ENCODE measurements at regions not wholly inside any gene's neighbourhood (a gene's known extent, or its start where the extent isn't known, plus 50 kb on each side); places are given as distances from the start of the nearest gene placed in this dataset.

DNA sequence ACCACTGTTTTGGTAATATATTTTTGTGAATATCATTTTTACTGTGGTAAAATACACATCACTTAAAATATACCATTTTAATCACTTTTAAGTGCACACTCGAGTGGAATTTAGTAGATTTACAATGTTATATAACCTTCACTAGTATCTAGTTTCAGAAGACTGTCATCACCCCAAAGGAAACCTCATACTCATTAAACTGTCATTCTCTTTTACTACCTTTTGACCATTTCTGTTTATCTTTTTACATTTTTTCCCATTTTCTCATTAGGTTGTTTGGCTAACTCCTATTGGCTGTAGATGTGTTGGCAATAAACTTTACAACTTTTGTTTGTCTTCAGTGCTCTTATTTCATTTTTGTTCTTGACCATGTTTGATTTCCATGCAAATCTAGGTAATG is 1168.3 kb upstream of the PCDH7 start:
- DNase-seq = no peak
- intact Hi-C loops (cut with micrococcal nuclease) = no loop called here

DNA sequence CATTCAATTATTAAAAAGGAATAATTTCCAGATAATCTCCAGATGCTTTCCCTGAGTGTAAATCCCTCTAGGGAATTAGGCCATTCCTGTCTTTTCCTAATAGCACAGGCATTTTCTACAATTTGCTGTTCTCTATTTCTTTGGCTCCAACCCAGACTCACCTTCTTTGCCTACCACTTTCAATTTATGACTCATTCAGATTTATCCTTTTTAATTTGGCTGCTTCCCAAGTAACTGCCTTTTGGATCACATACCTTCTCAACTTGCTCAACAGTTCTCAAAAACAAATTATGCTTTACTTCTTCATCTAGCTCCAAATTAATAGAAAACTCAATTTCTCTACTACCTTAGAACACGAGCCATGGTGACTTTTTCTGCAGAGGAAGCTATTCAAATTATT is 1166.3 kb upstream of the PCDH7 start:
- H3K4me1 Mint-ChIP-seq = no peaks in the 10 kb centered on the region
- Histone ChIP-seq H4K20me1 (ENCODE audit: insufficient read depth, low read length) (no peaks in the 10 kb centered on the region), H2AFZ (ENCODE audit: insufficient read depth, low read depth, low read length, poor library complexity, severe bottlenecking) (no peak overlapping the region), H3K4me3 (replicated peaks in 1 of 3; ENCODE audit: low read depth in 2 of 3, low read length in 3 of 3) (no peak overlapping the region), H3K4me2 (replicated peaks; ENCODE audit: extremely low read depth, low read length, poor library complexity, severe bottlenecking) (no peak overlapping the region), H3K27me3 (ENCODE audit: control insufficient read depth in 2 of 2, insufficient read depth in 2 of 2, low read length in 2 of 2) (no peaks in the 10 kb centered on the region), H3K4me1 (ENCODE audit: control insufficient read depth in 1 of 2, insufficient read depth in 2 of 2, low read length in 2 of 2) (no peaks in the 10 kb centered on the region), H3K79me2 (ENCODE audit: insufficient read depth, low read length) (no peaks in the 10 kb centered on the region), H3K9me3 (replicated peaks in 1 of 2; ENCODE audit: control insufficient read depth in 1 of 2, insufficient read depth in 1 of 2, low read length in 2 of 2) (no peaks in the 10 kb centered on the region), H3K9ac (ENCODE audit: insufficient read depth, low read length, poor library complexity, severe bottlenecking) (no peak overlapping the region), H3K27ac (ENCODE audit: low read depth in 1 of 2, low read length in 2 of 2) (no peak overlapping the region), H3K36me3 (replicated peaks in 1 of 2; ENCODE audit: control insufficient read depth in 1 of 2, insufficient read depth in 2 of 2, low read length in 2 of 2) (no peaks in the 10 kb centered on the region)
- DNase-seq = no peak
- no peak overlapping the region for H3K27ac Mint-ChIP-seq
- H3K9me3 Mint-ChIP-seq = peaks cover 0 to 2% (median 1%) of the 10 kb centered on the region in 7 donors
- no CpG with 5 or more reads among the region's 1 CpG for WGBS (ENCODE audit: insufficient coverage)
- H3K27me3 Mint-ChIP-seq (ENCODE audit: low read depth in 3 of 3) = no peaks in the 10 kb centered on the region
- no peaks in the 10 kb centered on the region for H3K36me3 Mint-ChIP-seq
- TF ChIP-seq, protein P1, sequence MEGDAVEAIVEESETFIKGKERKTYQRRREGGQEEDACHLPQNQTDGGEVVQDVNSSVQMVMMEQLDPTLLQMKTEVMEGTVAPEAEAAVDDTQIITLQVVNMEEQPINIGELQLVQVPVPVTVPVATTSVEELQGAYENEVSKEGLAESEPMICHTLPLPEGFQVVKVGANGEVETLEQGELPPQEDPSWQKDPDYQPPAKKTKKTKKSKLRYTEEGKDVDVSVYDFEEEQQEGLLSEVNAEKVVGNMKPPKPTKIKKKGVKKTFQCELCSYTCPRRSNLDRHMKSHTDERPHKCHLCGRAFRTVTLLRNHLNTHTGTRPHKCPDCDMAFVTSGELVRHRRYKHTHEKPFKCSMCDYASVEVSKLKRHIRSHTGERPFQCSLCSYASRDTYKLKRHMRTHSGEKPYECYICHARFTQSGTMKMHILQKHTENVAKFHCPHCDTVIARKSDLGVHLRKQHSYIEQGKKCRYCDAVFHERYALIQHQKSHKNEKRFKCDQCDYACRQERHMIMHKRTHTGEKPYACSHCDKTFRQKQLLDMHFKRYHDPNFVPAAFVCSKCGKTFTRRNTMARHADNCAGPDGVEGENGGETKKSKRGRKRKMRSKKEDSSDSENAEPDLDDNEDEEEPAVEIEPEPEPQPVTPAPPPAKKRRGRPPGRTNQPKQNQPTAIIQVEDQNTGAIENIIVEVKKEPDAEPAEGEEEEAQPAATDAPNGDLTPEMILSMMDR (IDR thresholded peaks at IDR 0.05) = no peak
- intact Hi-C loops (cut with micrococcal nuclease) = no loop called here
- no peak overlapping the region for H3K4me3 Mint-ChIP-seq

More for the DNA sequence above, 1168.3 kb upstream of the PCDH7 start:
- Histone ChIP-seq H4K20me1 (ENCODE audit: insufficient read depth, low read length) (no peaks in the 10 kb centered on the region), H3K4me2 (replicated peaks; ENCODE audit: extremely low read depth, low read length, poor library complexity, severe bottlenecking) (no peak overlapping the region), H3K27me3 (ENCODE audit: control insufficient read depth in 2 of 2, insufficient read depth in 2 of 2, low read length in 2 of 2) (no peaks in the 10 kb centered on the region), H3K4me1 (ENCODE audit: control insufficient read depth in 1 of 2, insufficient read depth in 2 of 2, low read length in 2 of 2) (no peaks in the 10 kb centered on the region), H3K4me3 (replicated peaks in 1 of 3; ENCODE audit: low read depth in 2 of 3, low read length in 3 of 3) (no peak overlapping the region), H2AFZ (ENCODE audit: insufficient read depth, low read depth, low read length, poor library complexity, severe bottlenecking) (no peak overlapping the region), H3K9ac (ENCODE audit: insufficient read depth, low read length, poor library complexity, severe bottlenecking) (no peak overlapping the region), H3K9me3 (replicated peaks in 1 of 2; ENCODE audit: control insufficient read depth in 1 of 2, insufficient read depth in 1 of 2, low read length in 2 of 2) (no peaks in the 10 kb centered on the region), H3K79me2 (ENCODE audit: insufficient read depth, low read length) (no peaks in the 10 kb centered on the region), H3K36me3 (replicated peaks in 1 of 2; ENCODE audit: control insufficient read depth in 1 of 2, insufficient read depth in 2 of 2, low read length in 2 of 2) (no peaks in the 10 kb centered on the region), H3K27ac (ENCODE audit: low read depth in 1 of 2, low read length in 2 of 2) (no peak overlapping the region)
- Mint-ChIP-seq H3K36me3 (no peaks in the 10 kb centered on the region), H3K27ac (no peak overlapping the region), H3K4me3 (no peak overlapping the region), H3K4me1 (no peaks in the 10 kb centered on the region), H3K27me3 (ENCODE audit: low read depth in 3 of 3) (no peaks in the 10 kb centered on the region), H3K9me3 (peaks cover 0 to 4% (median 1%) of the 10 kb centered on the region in 7 donors)
- no CpG with 5 or more reads among the region's 1 CpG for WGBS (ENCODE audit: insufficient coverage)
- TF ChIP-seq, protein P1 (IDR thresholded peaks at IDR 0.05) = no peak

All from CD14-positive monocyte (primary cell).